GM19463 (cell line): ENCODE measurements at regions not wholly inside any gene's neighbourhood (a gene's known extent, or its start where the extent isn't known, plus 50 kb on each side); places are given as distances from the start of the nearest gene placed in this dataset.
"Not testable (repeated sequence)": the region's sequence is repeated elsewhere in the genome, so short reads cannot be mapped to it uniquely, and the experiment has no call there.

Experiments
- ATAC-seq: cut with Tn5 transposase; IDR thresholded peaks from one replicate; pipeline ENCODE4 v1.9.1; 2021; ENCODE audit warnings: mild to moderate bottlenecking, moderate library complexity; ENCODE audit not compliant: unreplicated experiment

DNA sequence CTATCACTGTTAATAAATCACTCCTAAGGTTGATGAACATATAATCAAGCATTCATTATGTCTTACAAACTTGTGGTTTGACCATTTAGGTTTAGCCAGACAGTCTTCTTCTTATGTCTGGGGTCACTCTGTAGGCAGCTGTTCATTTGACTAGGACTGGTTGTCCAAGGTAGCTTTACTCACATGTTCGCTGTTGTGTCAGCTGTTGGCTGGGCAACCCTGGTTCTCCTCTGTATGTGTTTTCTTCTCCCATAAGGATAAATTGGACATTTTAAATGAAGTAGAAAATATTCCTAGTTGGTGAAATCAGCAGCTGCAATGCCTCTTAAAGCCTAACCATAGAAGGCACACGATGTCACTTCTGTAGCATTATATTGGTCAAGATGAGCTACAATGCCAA, 635.1 kb downstream of the EPHA3 start:
- no peak for ATAC-seq

DNA sequence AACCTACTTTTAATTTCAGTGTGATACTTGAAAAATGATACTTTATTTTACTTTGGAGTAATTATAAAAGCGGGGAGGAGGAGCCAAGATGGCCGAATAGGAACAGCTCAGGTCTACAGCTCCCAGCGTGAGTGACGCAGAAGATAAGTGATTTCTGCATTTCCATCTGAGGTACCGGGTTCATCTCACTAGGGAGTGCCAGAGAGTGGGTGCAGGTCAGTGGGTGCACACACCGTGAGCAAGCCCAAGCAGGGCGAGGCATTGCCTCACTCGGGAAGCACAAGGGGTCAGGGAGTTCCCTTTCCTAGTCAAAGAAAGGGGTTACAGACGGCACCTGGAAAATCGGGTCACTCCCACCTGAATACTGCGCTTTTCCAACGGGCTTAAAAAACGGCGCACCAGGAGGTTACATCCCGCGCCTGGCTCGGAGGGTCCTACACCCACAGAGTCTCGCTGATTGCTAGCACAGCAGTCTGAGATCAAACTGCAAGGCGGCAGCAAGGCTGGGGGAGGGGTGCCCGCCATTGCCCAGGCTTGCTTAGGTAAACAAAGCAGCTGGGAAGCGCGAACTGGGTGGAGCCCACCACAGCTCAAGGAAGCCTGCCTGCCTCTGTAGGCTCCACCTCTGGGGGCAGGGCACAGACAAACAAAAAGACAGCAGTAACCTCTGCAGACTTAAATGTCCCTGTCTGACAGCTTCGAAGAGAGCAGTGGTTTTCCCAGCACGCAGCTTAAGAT, 640.3 kb downstream of the EPHA3 start:
- not testable (repeated sequence) for ATAC-seq

DNA sequence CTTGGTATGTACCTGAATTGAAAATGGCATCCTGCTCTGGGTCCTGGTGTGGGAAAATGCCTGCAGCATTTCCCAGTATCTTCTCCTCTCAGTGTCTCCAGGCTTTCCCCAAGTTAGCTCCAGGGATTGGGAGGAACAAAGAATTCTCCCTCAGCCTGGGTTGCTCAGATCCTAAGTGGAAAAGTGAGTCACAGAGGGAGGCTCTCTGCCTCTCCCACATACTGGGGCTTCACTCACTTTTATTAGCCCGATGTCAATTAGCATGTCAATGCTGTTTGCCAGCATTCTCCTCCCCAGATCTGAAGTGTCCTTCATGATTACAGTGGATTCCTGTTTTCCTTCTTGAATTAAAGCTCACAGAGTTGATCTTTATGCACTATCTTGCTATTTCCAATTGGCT, 655.0 kb downstream of the EPHA3 start:
- no peak for ATAC-seq

DNA sequence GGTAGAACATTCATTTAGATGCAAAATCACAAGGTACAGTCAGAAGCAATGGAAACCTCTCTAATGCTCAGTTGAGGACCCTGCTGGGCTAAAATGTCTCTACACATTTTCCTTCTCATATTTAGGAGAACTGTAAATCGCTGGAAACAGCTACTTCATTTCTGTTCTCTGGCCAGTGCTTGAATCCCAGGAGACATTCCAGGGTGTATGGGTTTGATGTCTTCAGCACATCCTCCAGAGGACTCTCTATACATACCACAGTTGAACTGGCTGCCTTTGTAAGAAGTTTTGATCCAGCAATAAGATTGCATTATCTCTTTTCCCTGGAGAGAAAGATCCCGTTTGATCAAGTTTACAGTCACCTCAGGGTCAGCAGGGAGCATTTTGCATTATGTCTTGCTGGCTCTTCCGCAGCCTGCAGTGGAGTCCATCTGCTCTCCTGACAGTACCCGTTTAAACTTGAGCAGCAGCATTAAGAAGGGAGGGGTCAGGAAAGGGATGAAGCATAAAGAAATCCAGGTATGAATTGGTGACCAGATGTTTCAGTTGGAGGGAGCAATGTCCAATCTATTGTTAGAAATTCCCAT, 676.0 kb downstream of the EPHA3 start:
- ATAC-seq = no peak

DNA sequence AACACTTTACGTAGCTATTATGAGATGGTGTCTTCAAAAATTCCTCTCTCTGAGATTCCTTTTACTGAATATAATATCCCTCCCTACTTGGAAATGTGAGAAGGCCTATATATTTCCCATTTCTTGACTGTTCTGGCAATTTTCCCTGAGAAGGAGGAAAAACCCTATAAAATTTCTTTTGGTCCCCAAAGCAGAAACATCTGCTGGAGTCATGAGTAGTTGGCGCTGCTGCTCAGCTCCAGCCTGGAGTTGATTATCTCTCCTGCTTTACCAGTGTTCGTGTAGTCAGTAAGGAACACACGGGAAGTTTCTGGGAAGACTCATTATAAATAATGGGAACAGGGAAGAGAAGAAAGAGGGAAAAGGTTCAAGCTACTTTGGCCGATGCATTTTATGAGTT, 680.1 kb downstream of the EPHA3 start:
- ATAC-seq = no peak

DNA sequence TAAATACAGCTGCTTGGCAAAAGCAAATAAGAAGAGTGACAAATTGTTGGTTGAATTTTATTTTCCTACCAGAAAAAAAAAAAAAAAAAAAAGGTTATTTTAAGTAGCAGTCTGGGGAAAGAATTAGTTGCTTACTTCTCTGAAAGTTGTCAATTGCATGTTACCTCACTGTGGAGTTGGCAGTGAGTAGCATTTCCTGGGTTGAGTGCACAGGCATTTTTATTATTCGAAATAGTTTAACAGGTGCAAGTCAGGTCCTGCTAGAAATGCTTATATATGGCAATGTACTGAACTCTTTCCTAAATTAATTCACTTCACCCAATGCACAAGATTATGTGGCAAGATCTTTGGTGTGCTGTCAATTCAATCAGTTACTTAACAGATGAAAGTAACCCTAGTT, 680.6 kb downstream of the EPHA3 start:
- no peak for ATAC-seq

DNA sequence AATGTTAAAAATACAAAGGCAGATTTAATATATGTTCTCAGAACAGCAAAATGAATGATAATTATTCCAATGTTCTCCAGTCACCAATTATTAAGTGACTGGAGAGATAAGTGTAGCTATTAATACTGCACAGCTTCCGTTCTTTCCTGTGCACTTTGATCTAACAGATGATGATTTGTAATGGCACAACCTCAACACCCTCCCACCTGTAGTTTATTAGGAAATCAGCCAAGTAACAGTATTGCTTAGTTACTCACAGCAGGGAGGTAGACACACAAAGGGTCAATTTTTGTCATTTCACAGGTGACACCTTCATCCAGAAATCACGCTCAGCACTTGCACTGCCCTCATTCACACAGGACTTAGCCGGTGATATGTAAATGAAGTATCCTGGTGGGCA, 688.1 kb downstream of the EPHA3 start:
- ATAC-seq = no peak

DNA sequence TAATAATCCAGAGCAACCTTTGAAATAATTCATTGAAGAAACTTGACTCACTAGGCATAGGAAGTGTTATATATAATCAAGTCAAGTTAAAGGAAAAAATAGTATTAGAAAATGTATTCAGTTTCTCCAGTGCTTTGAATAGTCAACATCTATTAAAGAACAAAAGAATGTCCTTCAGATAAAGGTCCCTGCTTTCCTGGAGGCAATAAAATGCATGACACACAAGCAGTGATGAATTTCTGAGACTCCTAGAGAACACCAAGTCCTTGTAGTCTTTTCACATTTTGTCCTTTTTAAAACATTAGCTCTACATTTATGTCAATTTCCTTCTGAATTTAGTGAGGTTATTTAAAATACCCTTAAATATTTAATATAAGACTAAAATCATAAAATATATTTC, 695.5 kb downstream of the EPHA3 start:
- ATAC-seq = no peak

DNA sequence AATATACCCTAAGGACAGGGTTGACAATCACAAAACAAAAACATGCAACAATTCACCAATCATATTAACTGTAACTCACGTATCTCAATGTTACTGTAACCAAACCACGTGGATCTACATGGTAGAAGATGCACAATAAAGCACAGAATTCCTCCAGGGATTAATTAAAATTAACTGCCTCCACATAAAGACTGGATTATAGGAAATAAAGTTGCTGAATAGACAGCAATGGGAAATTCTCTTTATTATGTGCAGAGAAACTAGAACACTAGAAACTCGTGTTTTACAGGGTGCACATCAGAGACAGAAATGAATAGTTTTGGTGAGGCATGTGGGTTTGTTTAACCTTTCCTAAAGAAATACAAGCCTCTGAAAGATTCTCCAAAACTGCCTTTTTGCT, 696.3 kb downstream of the EPHA3 start:
- no peak for ATAC-seq

DNA sequence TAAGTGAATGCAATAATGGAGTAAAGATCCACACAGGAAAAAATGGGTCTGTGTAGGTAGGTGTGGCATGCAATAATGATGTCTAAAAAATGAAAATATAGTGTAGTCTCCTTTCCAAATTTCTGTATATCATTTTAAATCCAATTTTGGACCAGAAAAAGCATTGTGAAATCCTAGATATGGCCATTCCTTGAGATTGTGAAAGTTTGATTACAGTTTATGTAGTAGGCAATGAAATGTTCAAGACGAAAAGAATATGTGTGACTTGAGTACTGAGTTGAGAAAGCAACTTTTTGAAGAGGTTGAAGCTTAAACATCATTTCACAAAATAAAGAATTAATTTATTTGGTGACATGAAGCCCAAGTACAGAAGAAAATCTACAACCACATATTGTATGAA, 698.7 kb downstream of the EPHA3 start:
- no peak for ATAC-seq

DNA sequence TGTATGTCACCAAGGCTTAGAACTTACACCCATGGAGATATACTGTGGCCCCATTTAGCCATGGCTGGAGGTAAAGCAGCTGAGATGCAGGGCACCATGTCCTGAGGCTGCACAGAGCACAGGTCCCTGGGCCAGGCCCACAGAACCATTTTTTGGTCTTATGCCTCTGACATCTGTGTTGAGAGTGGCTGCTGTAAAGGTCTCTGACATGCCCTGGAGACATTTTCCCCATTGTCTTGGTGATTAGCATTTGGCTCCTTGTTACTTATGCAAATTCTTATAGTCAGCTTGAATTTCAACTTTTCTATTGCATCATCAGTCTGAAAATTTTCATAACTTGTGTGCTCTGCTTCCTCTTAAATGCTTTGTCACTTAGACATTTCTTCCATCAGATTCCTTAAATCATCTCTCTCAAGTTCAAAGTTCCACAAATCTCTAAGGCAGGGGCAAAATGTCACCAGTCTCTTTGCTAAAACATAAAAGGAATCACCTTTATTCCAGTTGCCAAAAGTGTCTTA, 701.3 kb downstream of the EPHA3 start:
- ATAC-seq = no peak

DNA sequence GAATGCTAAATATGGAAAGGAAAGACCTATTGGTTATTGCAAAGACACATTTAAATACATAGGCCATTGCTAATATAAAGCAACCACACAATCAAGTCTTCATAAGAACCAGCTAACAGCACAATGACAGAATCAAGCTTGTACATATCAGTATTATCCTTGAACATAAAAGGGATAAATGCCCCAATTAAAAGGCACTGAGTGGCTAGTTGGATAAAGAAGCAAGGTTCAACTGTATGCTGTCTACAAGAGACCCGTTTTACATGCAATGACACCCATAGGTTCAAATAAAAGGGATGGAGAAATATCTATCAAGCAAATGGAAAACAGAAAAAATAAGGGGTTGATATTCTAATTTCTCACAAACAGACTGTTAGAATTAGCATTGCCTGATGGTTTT, 706.1 kb downstream of the EPHA3 start:
- ATAC-seq = no peak

DNA sequence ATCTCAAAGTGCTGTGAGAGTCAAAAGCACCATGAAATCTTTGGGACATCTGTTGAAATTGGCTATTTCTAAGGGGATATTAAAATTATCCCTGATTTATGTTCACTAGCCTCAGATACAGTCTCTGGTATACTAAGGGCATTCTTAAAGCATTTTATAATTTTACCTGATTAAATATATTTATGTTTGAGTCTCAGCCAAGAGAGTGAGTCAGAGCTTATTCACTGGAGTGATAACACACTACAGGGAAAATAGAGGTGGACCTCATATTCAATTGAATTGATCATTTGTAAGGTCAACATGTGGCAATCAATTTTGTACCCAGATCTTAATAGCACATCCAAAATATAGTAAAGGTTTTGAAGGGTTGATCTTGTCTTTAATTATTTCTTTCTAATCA, 733.6 kb downstream of the EPHA3 start:
- no peak for ATAC-seq

DNA sequence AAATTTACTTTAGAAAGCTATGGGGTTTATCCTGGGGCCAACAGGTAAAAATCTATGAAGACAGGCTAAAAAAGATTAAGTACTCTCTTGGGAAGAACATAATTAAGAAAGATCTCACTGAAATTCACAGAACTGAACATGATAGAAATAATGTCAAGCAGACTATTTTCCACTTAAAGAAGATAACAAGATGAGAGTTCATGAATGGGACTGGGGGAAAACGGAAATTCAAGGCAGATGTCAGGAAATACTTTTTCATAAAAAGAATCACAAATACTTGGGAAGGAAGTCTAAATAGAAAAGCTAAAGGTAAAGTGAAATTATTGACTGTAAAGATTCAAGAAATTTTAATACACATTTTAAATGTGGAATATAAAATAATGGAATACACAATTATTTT, 737.6 kb downstream of the EPHA3 start:
- no peak for ATAC-seq

DNA sequence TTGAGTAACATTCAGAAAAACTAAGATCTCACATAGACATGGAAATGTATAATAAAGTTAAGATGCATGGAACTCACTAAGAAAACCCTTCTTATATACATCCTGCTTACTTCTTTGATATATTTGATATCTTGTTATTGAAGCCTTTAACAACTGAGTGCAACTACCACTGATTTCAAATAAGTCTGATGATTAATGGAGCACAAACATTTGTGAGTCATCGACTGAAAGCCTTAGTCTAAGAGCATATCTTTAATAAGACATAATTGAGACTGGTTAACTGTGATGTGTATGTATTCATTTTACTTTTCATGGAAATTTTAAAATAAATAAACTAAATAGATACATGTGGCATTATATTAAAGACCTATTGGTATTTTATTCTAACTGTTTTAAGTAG, 740.5 kb downstream of the EPHA3 start:
- ATAC-seq = no peak

DNA sequence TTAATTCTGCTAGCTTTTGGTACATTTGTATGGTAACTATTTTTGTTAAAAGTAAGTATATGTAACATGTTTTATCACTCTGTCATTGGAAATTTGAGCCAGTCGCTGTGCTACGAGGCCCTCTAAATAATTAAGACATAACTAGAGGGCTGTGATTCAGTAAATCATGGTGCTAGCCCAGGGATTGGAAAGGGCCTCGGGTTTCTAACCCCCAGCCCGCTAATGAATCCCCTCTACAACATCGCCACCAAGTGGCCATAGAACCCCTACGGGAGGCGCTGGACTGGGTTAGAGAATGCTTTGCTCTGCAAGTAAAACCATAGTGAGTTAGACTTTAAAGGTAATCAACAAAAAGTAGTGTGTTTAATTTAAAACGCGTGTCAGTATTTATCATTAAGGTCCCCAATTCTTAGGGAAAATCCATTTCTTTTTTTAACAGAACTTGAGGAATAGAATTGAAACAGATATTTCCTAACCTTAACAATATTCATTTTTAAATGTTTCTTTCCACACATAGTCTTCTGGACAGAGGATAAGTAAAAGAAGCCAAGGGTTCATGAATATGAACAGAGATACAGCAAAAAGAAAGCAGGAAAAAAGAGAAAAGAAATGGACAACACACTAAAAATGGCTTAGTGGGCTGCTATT, 744.7 kb downstream of the EPHA3 start:
- no peak for ATAC-seq

DNA sequence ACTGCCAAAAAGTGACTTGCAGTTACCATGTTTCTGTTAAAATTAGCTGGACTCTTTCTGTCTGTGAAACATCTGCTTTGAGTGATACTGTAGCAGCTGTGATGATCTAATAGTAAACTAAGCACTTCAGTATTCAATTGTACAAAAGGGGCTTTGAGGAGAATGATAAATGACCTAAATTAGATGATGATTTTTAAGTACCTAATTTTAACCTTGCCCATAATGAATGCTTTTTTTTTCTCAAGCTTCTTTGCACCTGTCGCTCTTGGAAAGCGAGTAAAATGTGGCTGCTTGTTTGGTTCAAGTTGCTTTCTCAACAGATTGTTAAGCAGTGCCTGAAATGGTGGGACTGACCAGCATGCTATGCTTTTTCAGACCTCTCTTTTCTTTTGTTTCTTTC, 752.3 kb downstream of the EPHA3 start:
- no peak for ATAC-seq

DNA sequence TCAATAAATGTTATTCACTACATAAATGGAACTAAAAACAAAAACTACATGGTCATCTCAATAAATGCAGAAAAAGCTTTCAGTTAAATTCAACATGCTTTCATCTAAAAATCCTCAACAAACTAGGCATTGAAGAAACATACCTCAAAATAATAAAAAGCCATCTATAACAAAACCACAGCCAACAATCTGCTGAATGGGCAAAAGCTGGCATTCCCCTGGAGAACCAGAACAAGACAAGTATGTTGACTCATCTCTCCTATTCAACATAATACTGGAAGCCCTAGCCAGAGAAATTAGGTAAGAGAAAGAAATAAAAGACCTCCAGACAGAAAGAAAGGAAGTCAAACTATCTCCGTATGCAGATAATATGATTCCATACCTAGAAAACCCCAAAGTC, 759.9 kb downstream of the EPHA3 start:
- ATAC-seq = no peak

DNA sequence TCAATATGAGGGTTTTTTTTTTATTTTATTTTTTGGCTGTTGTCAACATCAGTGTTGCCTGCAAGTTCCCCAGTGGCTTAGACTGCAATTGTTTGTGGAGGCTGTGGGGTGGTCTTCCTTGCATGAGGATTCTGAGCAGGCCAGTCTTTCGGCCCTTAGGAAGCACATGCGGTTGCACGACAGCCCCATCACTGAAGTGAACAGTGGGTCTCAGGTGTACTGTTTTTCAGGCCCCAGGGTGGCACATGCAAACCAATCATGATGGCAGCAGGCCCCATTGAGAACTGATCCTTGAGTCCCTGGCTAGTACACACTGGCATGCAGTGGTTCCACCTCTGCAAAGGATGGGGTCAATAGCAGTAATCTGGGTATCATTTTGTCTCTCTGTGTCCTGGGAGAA, 768.7 kb downstream of the EPHA3 start:
- no peak for ATAC-seq

DNA sequence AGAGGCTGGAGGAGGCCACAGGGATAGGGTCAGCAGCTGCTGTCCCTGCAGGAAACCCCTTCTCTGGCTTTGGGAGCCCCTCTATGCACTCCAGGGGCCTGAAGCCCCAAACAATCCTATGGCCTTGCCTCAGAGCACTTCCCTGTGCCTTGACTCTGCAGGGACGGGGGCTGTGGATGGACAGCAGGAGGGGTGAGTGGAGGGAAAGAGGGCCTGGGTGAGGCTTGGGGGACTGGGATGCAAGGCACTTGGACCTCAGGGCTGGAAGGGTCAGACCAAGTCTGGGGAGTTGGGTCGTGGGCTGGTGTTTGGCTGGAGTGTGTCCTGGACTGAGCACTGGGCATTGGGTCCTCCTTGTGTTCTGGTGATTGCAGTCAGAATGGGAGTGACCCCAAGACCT, 769.8 kb downstream of the EPHA3 start:
- no peak for ATAC-seq

DNA sequence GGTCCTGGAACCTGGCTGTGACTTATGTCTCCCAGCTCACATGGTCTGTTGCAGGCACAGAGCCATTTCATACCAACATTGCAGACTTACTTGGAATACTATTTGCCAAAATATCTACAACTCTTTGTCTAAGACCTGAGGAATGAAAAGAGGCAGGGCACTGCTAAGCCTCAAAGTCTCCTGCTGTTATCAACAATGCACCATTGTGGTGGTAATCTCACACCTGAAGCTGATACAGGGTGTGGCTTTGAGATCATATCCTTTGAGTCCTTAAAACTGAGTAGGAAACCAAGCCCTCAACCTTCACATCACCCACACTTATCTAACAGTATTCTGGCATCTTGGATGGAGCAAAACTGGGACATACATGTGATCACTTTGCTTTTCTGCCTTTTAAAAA, 782.0 kb downstream of the EPHA3 start:
- ATAC-seq = no peak

DNA sequence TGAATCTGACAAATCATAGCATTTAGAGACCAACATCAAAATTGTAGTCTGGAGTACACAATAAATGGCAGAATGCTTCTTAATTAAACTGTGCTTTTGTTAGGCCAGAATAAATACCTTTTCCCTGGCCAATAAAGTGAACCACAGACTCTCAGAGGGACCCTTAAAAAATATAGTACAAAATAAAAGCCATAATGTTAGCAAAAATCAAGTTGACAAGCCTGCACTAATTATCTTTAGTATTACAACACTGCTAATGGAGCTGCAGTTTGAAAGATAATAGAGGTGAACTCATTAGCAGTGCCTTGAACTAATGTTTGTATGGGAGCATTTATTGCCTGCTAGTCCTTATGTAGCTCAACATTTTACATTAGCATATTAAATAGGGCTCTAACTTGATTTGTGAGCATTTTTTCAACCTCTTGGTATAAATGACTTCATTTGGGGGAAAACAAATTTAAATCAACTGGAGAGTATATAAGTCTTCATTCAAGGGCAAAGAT, 801.3 kb downstream of the EPHA3 start:
- no peak for ATAC-seq
